HG02571 (cell line): ENCODE measurements at regions not wholly inside any gene's neighbourhood (a gene's known extent, or its start where the extent isn't known, plus 50 kb on each side); places are given as distances from the start of the nearest gene placed in this dataset.
"Not testable (repeated sequence)": the region's sequence is repeated elsewhere in the genome, so short reads cannot be mapped to it uniquely, and the experiment has no call there.

ENCODE experiments used
- ATAC-seq: cut with Tn5 transposase; IDR thresholded peaks from one replicate; pipeline ENCODE4 v1.9.1; 2021; ENCODE audit warnings: mild to moderate bottlenecking, moderate library complexity; ENCODE audit not compliant: unreplicated experiment

GRCh38 chr6:105745464-105746129 is 340.5 kb upstream of the PRDM1 start:
- no peak for ATAC-seq

DNA sequence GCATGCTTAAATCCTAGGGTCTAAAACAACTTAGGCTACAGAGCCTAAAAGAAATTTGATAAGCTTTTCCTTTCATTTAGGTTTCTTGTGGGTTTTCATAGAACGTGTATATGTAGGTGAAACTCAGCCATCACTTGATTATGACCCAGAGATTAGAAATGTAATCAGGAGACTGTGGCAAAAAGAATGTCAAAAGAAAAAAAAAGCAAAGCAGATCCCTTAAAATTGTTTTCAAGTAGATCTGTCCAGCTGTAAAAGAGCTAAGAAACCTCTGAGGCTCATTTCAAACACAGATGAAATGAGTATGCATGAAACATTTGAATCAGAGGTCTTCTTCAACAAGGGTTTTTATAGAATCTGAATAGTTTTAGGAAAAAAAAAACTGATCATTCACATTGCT is 341.3 kb upstream of the PRDM1 start:
- no peak for ATAC-seq

- no peak for ATAC-seq
Observed at GRCh38 chr6:105740946-105741645, 338.2 kb upstream of the PREP start.

GRCh38 chr6:105739764-105740163 is 336.9 kb upstream of the PREP start:
- ATAC-seq, result no peak

DNA sequence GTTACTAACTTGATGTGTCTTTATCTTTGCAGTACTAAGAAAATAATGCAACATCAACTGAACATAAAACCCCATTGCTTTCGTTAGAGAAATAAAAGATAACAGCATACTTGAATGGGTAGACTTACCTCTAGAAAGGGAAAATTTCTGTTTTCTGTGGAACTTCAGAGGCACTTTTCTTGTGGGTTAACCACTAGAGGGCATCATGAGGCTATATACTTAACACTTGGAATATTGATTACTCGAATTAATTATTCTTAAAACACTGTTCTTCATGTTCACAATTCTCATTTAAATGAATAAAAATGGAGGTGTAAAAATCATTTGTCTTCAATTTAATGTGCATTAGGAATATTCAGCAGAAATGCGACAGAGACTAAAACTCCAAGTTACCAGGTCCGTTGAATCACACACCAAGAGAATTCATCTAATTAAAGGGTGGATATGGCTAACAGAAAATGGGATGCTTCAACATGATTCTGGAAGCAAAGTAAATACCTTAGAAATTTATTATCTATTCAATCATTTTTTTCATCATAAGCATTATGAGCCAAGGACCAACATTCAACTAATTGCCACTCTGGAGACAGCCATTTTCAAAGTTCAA is 330.8 kb upstream of the PREP start:
- no peak for ATAC-seq

GRCh38 chr6:105728995-105729394 is 326.1 kb upstream of the PREP start:
- no peak for ATAC-seq

DNA sequence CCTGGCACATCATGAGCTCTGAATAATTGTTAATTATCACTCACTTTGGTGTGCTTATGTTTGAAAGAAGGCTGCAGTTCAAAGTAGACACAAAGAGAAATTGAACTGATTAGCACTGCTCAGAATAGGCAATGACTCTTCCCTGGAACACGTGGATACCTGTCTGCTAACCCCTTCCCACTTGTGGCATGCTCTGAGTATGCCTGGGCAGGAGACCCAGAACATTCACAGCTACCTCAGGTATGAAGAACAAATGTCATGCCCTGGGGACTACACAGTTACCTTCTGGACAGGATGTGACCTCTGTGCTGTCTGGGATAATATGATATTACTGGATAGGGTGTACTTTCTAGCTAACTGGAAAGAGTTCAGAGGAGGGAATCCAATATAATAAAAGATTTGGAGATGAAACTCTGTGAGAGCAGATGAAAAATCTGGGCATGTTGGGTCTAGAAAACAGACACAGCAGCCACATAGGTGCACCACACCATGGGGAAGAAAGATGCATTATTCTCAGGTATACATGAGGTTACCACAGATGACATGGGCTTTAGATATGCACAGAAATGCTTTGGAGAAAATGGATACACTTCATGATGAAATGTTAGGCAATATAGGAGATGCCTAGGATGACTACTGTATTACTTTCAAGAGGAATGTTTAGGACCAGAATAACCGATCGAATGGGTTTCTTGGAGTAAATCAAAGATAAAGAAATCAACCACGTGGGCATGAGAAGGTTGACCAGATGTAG is 324.2 kb upstream of the PREP start:
- ATAC-seq, result no peak

GRCh38 chr6:105714846-105715245 is 312.0 kb upstream of the PREP start:
- no peak for ATAC-seq

DNA sequence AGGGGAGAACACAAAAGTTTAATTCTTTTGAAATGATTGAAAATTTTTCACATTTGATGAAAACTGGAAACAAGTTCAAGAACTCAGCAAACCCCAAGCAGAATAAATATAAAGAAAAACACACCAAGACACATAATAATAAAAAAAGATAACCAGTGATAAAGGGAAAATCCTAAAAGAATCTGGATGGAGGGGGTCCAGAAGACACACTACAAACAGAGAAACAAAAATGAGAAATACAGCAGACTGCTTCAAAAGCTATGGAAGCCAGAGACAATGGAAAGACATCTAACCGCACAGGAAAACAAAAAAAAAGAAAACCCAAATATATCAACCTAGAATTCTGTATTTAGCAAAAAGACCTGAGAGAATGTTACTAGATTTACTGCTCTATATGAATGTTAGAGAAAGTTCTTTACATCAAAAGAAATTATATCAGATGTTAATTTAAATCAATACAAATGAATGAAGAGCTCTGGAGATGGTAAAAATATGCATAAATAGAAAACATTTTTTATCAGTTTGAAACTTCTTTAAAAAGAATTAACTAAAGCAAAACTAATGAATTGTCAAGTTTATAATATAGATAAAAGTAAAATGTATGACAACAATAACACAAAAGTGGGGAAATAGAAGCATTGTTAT is 310.7 kb upstream of the PREP start:
- ATAC-seq, result no peak

- ATAC-seq, result no peak
Observed at GRCh38 chr6:105711216-105711615, 308.3 kb upstream of the PREP start.

GRCh38 chr6:105705608-105706007 is 302.7 kb upstream of the PREP start:
- no peak for ATAC-seq

GRCh38 chr6:105695461-105695860 is 292.6 kb upstream of the PREP start:
- no peak for ATAC-seq

DNA sequence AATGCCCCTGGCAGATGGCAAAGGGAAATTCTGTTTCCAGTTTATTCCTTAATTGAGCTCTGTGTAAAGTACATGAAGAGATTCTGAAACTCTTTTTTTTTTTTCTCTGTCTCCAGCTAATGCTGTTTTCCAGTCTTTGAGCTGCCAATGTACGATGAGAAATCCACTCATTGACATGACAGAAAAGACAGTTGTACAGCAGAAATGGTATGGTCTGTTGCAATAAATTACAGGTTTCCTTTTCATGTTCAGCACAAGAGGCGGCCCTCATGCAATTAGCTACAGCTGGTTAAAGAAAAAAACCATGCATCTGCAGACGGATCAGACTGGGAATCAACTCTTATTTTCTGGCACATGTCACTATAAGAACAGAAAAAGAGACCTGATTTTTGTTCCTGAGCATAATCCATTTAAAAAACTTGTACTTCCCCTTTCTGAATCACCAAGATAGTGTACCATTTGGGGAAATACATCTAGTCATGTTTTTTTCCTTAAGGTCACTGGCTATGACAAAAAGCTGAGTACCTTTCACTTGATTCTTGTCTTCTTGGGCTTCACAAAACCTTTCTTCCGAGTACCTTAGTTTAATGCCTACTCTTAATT is 289.8 kb upstream of the PREP start:
- no peak for ATAC-seq

DNA sequence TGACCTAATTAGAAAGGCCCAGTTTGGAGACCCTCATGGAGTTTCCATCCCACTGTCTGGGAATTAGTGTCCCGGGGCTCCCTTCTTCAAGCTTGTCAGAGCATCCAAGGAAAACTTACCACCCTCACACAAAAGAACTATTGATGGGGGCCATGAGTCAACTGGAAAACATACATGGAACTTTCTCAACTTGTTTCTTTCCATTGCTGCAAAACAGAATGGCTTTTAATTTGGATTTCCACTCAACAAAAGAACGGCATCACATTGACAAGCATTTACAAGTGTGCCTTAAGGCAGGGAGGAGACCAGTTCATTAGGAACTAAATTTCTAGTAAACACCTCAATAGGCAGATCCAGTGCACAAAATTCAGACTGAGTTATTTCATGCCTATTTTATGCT is 289.1 kb upstream of the PREP start:
- ATAC-seq, result no peak

DNA sequence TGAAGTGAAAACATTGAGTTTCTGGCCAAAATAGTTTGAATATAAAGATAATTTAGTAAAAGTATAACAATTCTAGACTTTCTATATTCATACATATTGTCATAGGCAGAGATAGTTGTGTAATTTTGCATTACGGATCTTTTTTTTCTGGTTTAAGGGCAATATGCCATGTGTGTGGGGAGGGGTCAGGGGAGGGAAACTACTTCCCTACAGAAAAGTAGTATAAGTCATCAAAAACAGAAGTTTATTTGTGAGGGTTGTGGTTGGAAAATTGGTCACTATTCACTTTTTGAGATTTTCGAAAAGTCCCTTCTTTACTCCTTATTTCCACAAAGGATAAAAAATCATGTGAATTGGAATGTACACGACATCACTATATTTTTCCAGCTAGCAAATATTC is 288.2 kb upstream of the PREP start:
- ATAC-seq, result no peak

DNA sequence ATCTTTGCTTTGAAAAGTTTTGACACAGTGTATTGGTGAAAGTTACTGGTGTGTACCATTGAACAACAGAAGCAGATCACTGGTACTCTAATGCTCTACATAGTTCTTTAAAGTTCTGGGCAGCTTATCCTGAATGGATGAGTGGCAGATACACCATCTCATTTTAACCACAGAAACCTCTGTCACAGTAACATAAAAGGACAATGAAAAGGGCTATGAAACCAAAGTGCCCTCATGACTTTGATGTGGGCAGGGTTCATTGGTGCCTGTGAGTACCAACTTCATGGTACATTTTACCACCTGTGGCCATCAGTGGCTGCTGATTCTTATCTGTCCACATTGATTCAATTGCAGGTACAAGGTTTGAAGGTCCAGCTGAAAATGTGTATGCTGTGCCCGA is 285.7 kb upstream of the PREP start:
- ATAC-seq, result no peak

DNA sequence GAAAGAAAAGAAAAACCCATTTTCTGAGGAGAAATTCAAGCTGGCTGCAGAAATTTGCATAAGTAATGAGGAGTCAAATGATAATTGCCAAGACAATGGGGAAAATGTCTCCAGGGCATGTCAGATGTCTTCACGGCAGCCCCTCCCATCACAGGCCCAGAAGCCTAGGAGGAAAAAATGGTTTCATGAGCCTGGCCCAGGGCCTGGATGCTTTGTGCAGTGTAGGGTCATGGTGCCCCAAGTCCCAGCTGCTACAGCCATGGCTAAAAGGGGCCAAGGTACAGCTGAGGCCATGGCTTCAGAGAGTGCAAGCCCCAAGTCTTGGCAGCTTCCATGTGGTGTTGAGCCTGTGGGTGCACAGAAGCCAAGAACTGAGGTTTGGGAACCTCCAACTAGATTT is 283.9 kb upstream of the PREP start:
- not testable (repeated sequence) for ATAC-seq

DNA sequence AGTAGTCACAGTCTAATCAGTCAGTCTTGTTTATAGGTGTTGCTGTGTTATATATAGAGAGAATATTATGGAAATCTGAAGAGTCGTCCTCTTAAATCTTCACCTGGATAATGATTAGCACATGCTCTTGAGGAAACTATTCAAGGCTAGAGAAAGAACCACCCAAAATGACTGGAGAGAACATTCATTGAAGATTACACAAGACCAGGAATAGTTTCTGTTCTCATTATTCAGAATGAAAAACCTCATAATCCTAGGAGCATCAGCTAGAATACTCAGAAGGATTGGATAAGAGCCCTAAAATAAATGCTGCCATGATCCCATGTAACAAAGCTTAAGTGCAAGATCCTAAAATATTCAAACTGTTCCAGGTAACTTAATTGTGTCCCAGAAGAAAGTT is 278.2 kb upstream of the PREP start:
- ATAC-seq, result no peak

- ATAC-seq, result no peak
Observed at GRCh38 chr6:105680131-105680530, 277.2 kb upstream of the PREP start.

GRCh38 chr6:105678516-105678915 is 275.6 kb upstream of the PREP start:
- ATAC-seq, result no peak
